ENCODE measurements at regions not wholly inside any gene's neighbourhood (a gene's known extent, or its start where the extent isn't known, plus 50 kb on each side); places are given as distances from the start of the nearest gene placed in this dataset.

GRCh38 chr5:29720954-29721353, 1472.5 kb upstream of the CDH6 start:
- no peak for ATAC-seq
- Histone ChIP-seq H3K27me3 (ENCODE audit: low read depth) (no peaks in the 10 kb centered on the region), H3K4me3 (no peak overlapping the region), H3K27ac (no peak overlapping the region), H3K4me1 (no peaks in the 10 kb centered on the region), H3K9me3 (no peaks in the 10 kb centered on the region), H3K36me3 (no peaks in the 10 kb centered on the region)
- no peak for TF ChIP-seq CTCF (IDR thresholded peaks at IDR 0.05)
- intact Hi-C loops (cut with DNase I): no loop called here
- DNase-seq: no peak

- H3K27ac ChIP-seq: no peak overlapping the region
- no peaks in the 10 kb centered on the region for H3K9me3 ChIP-seq
- H3K4me1 ChIP-seq: no peaks in the 10 kb centered on the region
- no peak overlapping the region for H3K4me3 ChIP-seq
- no peak for ATAC-seq
- no peak for DNase-seq
- no peaks in the 10 kb centered on the region for H3K36me3 ChIP-seq
- no peaks in the 10 kb centered on the region for H3K27me3 ChIP-seq (ENCODE audit: low read depth)
- intact Hi-C loops (cut with DNase I): no loop called here
- no peak for TF ChIP-seq CTCF (IDR thresholded peaks at IDR 0.05)
Observed at GRCh38 chr5:29719171-29719570, 1474.3 kb upstream of the CDH6 start.

- intact Hi-C loops (cut with DNase I): no loop called here
- H3K9me3 ChIP-seq: no peaks in the 10 kb centered on the region
- no peak overlapping the region for H3K4me3 ChIP-seq
- H3K36me3 ChIP-seq: no peaks in the 10 kb centered on the region
- H3K4me1 ChIP-seq: no peaks in the 10 kb centered on the region
- no peak overlapping the region for H3K27ac ChIP-seq
- TF ChIP-seq CTCF (IDR thresholded peaks at IDR 0.05): no peak
- no peak for ATAC-seq
- DNase-seq: no peak
- H3K27me3 ChIP-seq (ENCODE audit: low read depth): no peaks in the 10 kb centered on the region
Observed at GRCh38 chr5:29715167-29715566, 1478.3 kb upstream of the CDH6 start.

GRCh38 chr5:29702875-29703274, 1490.6 kb upstream of the CDH6 start:
- DNase-seq: no peak
- Histone ChIP-seq H3K4me1 (no peaks in the 10 kb centered on the region), H3K4me3 (no peak overlapping the region), H3K27me3 (ENCODE audit: low read depth) (no peaks in the 10 kb centered on the region), H3K9me3 (peaks cover 6% of the 10 kb centered on the region), H3K27ac (no peak overlapping the region), H3K36me3 (no peaks in the 10 kb centered on the region)
- TF ChIP-seq CTCF (IDR thresholded peaks at IDR 0.05): no peak
- intact Hi-C loops (cut with DNase I): no loop called here
- no peak for ATAC-seq

GRCh38 chr5:29701600-29701999, 1491.9 kb upstream of the CDH6 start:
- DNase-seq: no peak
- no peak for ATAC-seq
- H3K4me3 ChIP-seq: no peak overlapping the region
- no peaks in the 10 kb centered on the region for H3K36me3 ChIP-seq
- no peaks in the 10 kb centered on the region for H3K27me3 ChIP-seq (ENCODE audit: low read depth)
- peaks cover 6% of the 10 kb centered on the region for H3K9me3 ChIP-seq
- no peak for TF ChIP-seq CTCF (IDR thresholded peaks at IDR 0.05)
- intact Hi-C loops (cut with DNase I): no loop called here
- no peak overlapping the region for H3K27ac ChIP-seq
- no peaks in the 10 kb centered on the region for H3K4me1 ChIP-seq
